K562 (cell line): ENCODE measurements at regions not wholly inside any gene's neighbourhood (a gene's known extent, or its start where the extent isn't known, plus 50 kb on each side); places are given as distances from the start of the nearest gene placed in this dataset.

Experiments
- CHD1 ChIP-seq: fragments of 200-600 bp; sonication (generic); IDR thresholded peaks from one replicate; pipeline ENCODE4 v1.6.1; 2012; ENCODE audit warnings: mild to moderate bottlenecking, moderate library complexity, low read length, inconsistent platforms
- IRF9 ChIP-seq: fragments of 450-650 bp; IDR thresholded peaks from 2 replicates; pipeline ENCODE4 v1.6.1; 2016; ENCODE audit warnings: missing biosample characterization, missing genetic modification characterization
- NCOA6 ChIP-seq: fragments of 450-650 bp; IDR thresholded peaks from 2 replicates; pipeline ENCODE4 v1.6.1; 2017; ENCODE audit warnings: mild to moderate bottlenecking
- SAFB ChIP-seq: fragments of 200-400 bp; formaldehyde crosslinking; IDR thresholded peaks from 2 replicates; pipeline ENCODE4 v1.6.1; 2017; ENCODE audit warnings: low read depth, low read length, borderline replicate concordance
- TCF7L2 ChIP-seq: fragments of 150-350 bp; IDR thresholded peaks from 2 replicates; pipeline ENCODE4 v1.6.1; 2016; ENCODE audit warnings: low read depth, mild to moderate bottlenecking, low read length, moderate library complexity
- ZNF583 ChIP-seq: fragments of 250-450 bp; sonication (Bioruptor Pico); IDR thresholded peaks from 2 replicates; pipeline ENCODE4 v1.4.0; 2020
- TF ChIP-seq, protein P1 (sequence below): sonication (generic); formaldehyde crosslinking; IDR thresholded peaks from 2 replicates; pipeline ENCODE4 v1.8.1; 2023; ENCODE audit warnings: mild to moderate bottlenecking, missing genetic modification reagents
- TF ChIP-seq, protein P2 (sequence below): fragments of 450-650 bp; IDR thresholded peaks from 2 replicates; pipeline ENCODE4 v1.6.1; 2017; ENCODE audit warnings: antibody characterized with exemption

GRCh38 chr2:35081622-35082015 lies 1274.0 kb upstream of the CRIM1 start (continued):
- TF ChIP-seq SAFB, result no peak
- TF ChIP-seq IRF9 (tag), result no peak
- no peak for TF ChIP-seq CHD1
- TF ChIP-seq, protein P1, sequence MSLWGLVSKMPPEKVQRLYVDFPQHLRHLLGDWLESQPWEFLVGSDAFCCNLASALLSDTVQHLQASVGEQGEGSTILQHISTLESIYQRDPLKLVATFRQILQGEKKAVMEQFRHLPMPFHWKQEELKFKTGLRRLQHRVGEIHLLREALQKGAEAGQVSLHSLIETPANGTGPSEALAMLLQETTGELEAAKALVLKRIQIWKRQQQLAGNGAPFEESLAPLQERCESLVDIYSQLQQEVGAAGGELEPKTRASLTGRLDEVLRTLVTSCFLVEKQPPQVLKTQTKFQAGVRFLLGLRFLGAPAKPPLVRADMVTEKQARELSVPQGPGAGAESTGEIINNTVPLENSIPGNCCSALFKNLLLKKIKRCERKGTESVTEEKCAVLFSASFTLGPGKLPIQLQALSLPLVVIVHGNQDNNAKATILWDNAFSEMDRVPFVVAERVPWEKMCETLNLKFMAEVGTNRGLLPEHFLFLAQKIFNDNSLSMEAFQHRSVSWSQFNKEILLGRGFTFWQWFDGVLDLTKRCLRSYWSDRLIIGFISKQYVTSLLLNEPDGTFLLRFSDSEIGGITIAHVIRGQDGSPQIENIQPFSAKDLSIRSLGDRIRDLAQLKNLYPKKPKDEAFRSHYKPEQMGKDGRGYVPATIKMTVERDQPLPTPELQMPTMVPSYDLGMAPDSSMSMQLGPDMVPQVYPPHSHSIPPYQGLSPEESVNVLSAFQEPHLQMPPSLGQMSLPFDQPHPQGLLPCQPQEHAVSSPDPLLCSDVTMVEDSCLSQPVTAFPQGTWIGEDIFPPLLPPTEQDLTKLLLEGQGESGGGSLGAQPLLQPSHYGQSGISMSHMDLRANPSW (CRISPR knock-in tag), result no peak
- no peak for TF ChIP-seq ZNF583
- TF ChIP-seq NCOA6, result no peak
- TF ChIP-seq, protein P2, sequence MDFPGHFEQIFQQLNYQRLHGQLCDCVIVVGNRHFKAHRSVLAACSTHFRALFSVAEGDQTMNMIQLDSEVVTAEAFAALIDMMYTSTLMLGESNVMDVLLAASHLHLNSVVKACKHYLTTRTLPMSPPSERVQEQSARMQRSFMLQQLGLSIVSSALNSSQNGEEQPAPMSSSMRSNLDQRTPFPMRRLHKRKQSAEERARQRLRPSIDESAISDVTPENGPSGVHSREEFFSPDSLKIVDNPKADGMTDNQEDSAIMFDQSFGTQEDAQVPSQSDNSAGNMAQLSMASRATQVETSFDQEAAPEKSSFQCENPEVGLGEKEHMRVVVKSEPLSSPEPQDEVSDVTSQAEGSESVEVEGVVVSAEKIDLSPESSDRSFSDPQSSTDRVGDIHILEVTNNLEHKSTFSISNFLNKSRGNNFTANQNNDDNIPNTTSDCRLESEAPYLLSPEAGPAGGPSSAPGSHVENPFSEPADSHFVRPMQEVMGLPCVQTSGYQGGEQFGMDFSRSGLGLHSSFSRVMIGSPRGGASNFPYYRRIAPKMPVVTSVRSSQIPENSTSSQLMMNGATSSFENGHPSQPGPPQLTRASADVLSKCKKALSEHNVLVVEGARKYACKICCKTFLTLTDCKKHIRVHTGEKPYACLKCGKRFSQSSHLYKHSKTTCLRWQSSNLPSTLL, result no peak
- TF ChIP-seq TCF7L2, result no peak
